ENCODE measurements at regions not wholly inside any gene's neighbourhood (a gene's known extent, or its start where the extent isn't known, plus 50 kb on each side); places are given as distances from the start of the nearest gene placed in this dataset.
"Not testable (repeated sequence)": the region's sequence is repeated elsewhere in the genome, so short reads cannot be mapped to it uniquely, and the experiment has no call there.

DNA sequence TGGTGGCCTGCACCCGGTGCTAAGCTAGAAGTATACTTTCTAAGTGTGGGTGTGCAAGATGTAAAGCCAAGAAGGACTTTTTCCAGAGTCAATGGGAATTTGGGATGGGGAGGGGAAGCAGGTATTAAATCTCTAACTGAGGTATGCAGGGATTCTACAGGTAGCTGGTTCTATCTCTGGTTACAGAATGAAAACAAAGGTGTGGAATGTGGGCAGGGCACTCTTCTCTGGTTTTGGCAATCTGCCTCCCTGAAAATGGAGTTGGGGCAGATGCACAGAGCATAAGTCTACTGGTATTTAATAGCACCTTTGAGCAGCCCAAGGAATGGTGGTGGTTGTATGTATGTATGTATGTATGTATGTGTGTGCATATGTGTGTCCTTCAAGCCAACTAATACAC lies 66.7 kb upstream of the PPP1R12A start:
- Histone ChIP-seq H3K36me3 (ENCODE audit: control insufficient read depth, insufficient read depth, low read length) (no peaks in the 10 kb centered on the region), H3K4me3 (ENCODE audit: low read depth, low read length) (no peak overlapping the region), H3K27me3 (ENCODE audit: control insufficient read depth, insufficient read depth, low read length) (no peaks in the 10 kb centered on the region)
- CTCF ChIA-PET: no interaction called here
- no peak for DNase-seq (ENCODE audit: low read depth)
- POLR2A ChIA-PET: no interaction called here
- TF ChIP-seq, protein P1, sequence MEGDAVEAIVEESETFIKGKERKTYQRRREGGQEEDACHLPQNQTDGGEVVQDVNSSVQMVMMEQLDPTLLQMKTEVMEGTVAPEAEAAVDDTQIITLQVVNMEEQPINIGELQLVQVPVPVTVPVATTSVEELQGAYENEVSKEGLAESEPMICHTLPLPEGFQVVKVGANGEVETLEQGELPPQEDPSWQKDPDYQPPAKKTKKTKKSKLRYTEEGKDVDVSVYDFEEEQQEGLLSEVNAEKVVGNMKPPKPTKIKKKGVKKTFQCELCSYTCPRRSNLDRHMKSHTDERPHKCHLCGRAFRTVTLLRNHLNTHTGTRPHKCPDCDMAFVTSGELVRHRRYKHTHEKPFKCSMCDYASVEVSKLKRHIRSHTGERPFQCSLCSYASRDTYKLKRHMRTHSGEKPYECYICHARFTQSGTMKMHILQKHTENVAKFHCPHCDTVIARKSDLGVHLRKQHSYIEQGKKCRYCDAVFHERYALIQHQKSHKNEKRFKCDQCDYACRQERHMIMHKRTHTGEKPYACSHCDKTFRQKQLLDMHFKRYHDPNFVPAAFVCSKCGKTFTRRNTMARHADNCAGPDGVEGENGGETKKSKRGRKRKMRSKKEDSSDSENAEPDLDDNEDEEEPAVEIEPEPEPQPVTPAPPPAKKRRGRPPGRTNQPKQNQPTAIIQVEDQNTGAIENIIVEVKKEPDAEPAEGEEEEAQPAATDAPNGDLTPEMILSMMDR (IDR thresholded peaks at IDR 0.05; ENCODE audit: insufficient read depth, low read depth, low read length): no peak

DNA sequence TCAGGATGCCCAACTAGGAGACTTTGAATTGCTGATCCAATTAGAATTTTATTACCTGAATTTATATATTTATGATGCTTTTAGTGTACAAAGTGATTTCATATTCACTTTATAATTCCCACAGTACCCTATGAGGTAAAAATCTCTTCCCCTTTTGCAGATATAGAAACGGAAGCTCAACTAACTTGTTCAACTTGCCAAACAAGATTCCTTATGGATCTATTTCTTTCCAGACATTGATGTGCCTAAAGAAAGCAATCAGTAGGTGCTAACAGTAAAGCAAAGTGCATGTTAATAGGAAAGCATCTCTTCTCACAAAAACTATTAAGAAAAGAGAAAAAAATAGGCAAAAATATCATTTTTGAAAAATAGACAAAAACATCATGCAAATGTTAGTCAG lies 65.9 kb upstream of the PPP1R12A start:
- no peaks in the 10 kb centered on the region for H3K36me3 ChIP-seq (ENCODE audit: control insufficient read depth, insufficient read depth, low read length)
- no peak overlapping the region for H3K4me3 ChIP-seq (ENCODE audit: low read depth, low read length)
- TF ChIP-seq, protein P1 (IDR thresholded peaks at IDR 0.05; ENCODE audit: insufficient read depth, low read depth, low read length): no peak
- CTCF ChIA-PET: interaction anchor here (0.7 to 0.8 kb wide), 2 partner anchors 11 to 16 kb away, joined by 3 read pairs; no protein-coding TSS in a partner anchor
- no peaks in the 10 kb centered on the region for H3K27me3 ChIP-seq (ENCODE audit: control insufficient read depth, insufficient read depth, low read length)
- POLR2A ChIA-PET: no interaction called here
- no peak for DNase-seq (ENCODE audit: low read depth)

DNA sequence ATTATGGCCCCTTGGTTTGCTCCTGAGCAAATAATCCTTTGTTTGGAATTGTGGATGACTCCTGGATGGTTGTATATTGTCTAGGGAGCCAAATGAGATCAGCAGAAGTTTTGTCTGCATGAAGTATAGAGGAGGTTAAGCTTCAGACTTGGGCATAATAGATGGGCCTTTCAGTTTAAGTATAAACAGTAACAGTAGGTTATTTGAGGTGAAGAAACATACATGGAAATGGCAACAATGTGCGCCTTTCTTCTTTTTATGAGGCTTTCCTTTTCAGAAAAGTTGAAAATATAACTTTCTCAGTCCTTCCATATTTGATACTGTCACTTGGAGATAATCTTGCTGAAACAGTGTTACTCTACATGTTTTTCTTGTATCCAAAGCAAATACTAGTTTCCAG lies 63.7 kb upstream of the PPP1R12A start:
- TF ChIP-seq, protein P1 (IDR thresholded peaks at IDR 0.05; ENCODE audit: insufficient read depth, low read depth, low read length): no peak
- no peak for DNase-seq (ENCODE audit: low read depth)
- H3K27me3 ChIP-seq (ENCODE audit: control insufficient read depth, insufficient read depth, low read length): no peaks in the 10 kb centered on the region
- no peak overlapping the region for H3K4me3 ChIP-seq (ENCODE audit: low read depth, low read length)
- CTCF ChIA-PET: no interaction called here
- H3K36me3 ChIP-seq (ENCODE audit: control insufficient read depth, insufficient read depth, low read length): no peaks in the 10 kb centered on the region
- POLR2A ChIA-PET: no interaction called here

DNA sequence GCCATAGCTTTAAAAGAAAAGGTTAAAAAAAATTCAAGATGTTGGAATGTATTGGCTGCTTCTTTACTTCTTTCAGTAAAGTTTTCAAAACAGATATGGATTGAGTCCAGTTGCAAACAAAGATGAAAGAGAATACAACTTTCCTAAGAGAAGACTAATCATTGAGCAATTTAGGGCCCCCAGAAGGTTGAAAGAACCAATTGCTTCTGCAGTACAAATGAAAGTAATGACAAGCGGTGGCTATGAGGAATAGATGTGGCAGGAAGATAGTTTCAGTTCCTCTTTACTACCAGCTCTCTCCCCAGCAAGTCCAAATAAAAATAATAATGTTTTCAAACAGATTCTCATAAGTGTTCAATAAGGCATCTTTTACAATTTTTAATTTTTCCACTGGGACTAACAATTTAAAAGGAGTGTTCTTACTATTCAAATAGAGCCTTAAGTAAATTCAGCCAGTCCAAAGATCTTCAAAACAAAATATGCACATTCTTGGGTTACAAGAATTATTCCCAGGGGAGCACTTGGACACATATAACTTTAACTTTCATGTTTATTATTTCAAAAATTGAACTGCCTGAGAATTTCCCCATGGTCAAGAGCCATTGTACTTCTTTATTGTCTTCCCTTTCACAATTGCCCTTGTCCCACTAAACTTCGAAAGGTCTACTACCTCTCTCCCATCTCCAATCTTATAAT lies 62.3 kb upstream of the PPP1R12A start:
- TF ChIP-seq, protein P1 (IDR thresholded peaks at IDR 0.05; ENCODE audit: insufficient read depth, low read depth, low read length): no peak
- no peaks in the 10 kb centered on the region for H3K36me3 ChIP-seq (ENCODE audit: control insufficient read depth, insufficient read depth, low read length)
- CTCF ChIA-PET: no interaction called here
- no peak overlapping the region for H3K4me3 ChIP-seq (ENCODE audit: low read depth, low read length)
- DNase-seq (ENCODE audit: low read depth): no peak
- H3K27me3 ChIP-seq (ENCODE audit: control insufficient read depth, insufficient read depth, low read length): no peaks in the 10 kb centered on the region
- POLR2A ChIA-PET: no interaction called here

DNA sequence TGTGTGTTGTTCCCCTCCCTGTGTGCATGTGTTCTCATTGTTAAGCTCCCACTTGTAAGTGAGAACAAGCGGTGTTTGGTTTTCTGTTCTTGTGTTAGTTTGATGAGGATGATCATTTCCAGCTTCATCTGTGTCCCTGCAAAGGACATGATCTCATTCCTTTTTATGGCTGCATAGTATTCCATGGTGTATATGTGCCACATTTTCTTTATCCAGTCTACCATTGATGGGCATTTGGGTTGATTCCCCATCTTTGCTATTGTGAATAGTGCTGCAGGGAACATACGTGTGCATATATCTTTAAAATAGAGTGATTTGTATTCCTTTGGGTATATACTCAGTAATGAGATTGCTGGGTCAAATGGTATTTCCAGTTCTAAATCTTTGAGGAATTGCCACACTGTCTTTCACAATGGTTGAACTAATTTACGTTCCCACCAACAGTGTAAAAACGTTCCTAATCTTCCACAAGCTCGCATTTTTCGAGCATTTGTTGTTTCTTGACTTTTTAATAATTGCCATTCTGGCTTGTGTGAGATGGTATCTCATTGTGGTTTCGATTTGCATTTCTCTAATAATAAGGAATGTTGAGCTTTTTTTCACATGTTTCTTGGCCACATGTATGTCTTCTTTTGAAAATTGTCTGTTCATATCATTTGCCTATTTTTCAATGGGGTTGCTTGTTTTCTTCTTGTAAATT lies 60.6 kb upstream of the PPP1R12A start:
- H3K36me3 ChIP-seq (ENCODE audit: control insufficient read depth, insufficient read depth, low read length); H3K27me3 ChIP-seq (ENCODE audit: control insufficient read depth, insufficient read depth, low read length); DNase-seq (ENCODE audit: low read depth); H3K4me3 ChIP-seq (ENCODE audit: low read depth, low read length); POLR2A ChIA-PET: not testable (repeated sequence)
- CTCF ChIA-PET: interaction anchor here (1.3 to 2.0 kb wide), 3 partner anchors 9 to 64 kb away, joined by 3 to 5 read pairs (median 3); no protein-coding TSS in a partner anchor
